GM23338 (cell line): ENCODE measurements at regions not wholly inside any gene's neighbourhood (a gene's known extent, or its start where the extent isn't known, plus 50 kb on each side); places are given as distances from the start of the nearest gene placed in this dataset.

Experiments used
- ATAC-seq: fragments of 200-7000 bp; cut with Tn5 transposase; 3 replicates; pipeline ENCODE4 v1.9.1; 2020
- DNase-seq: peaks from one replicate; pipeline ENCODE4 v3.0.0-alpha.2; 2015; ENCODE audit warnings: low spot score
- H2AFZ ChIP-seq: fragments of 200-600 bp; sonication (generic); 2 replicates; pipeline ENCODE4 v1.8.0; 2016; ENCODE audit warnings: antibody characterized with exemption, mild to moderate bottlenecking, moderate library complexity
- H3F3A ChIP-seq: fragments of 200-600 bp; sonication (generic); replicated peaks from 2 replicates; pipeline ENCODE4 v1.8.0; 2017; ENCODE audit warnings: antibody characterized with exemption, mixed run types, low read depth
- H3K27ac ChIP-seq: fragments of 200-600 bp; sonication (generic); 2 replicates; pipeline ENCODE4 v1.6.1; 2016; ENCODE audit warnings: low read depth
- H3K27me3 ChIP-seq: fragments of 200-600 bp; sonication (generic); 2 replicates; pipeline ENCODE4 v1.8.0; 2016; ENCODE audit warnings: mild to moderate bottlenecking, mixed run types, moderate library complexity; ENCODE audit not compliant: insufficient read depth
- H3K36me3 ChIP-seq: fragments of 200-600 bp; sonication (generic); 2 replicates; pipeline ENCODE4 v1.8.0; 2016; ENCODE audit warnings: mild to moderate bottlenecking; ENCODE audit not compliant: insufficient read depth
- H3K4me1 ChIP-seq: fragments of 200-600 bp; sonication (generic); 2 replicates; pipeline ENCODE4 v1.8.0; 2016; ENCODE audit warnings: mild to moderate bottlenecking, moderate library complexity; ENCODE audit not compliant: insufficient read depth
- H3K4me2 ChIP-seq: fragments of 200-600 bp; sonication (generic); 2 replicates; pipeline ENCODE4 v1.7.1; 2017; ENCODE audit warnings: mixed run types
- H3K4me3 ChIP-seq: fragments of 200-600 bp; sonication (generic); 2 replicates; pipeline ENCODE4 v1.6.1; 2016; ENCODE audit warnings: mixed run types
- H3K79me2 ChIP-seq: fragments of 200-600 bp; sonication (generic); replicated peaks from 2 replicates; pipeline ENCODE4 v1.8.0; 2017; ENCODE audit warnings: mild to moderate bottlenecking; ENCODE audit not compliant: insufficient read depth
- H3K9me2 ChIP-seq: fragments of 200-600 bp; sonication (generic); 2 replicates; pipeline ENCODE4 v1.8.0; 2017; ENCODE audit not compliant: insufficient read depth
- H4K20me1 ChIP-seq: fragments of 200-600 bp; sonication (generic); replicated peaks from 2 replicates; pipeline ENCODE4 v1.8.0; 2017; ENCODE audit warnings: mild to moderate bottlenecking; ENCODE audit not compliant: insufficient read depth
- H3K27ac Mint-ChIP-seq: 2 replicates; pipeline ENCODE4 v1.8.0; 2020; ENCODE audit warnings: inconsistent platforms, mild to moderate bottlenecking, moderate library complexity, mixed read lengths
- H3K27me3 Mint-ChIP-seq: 3 replicates; pipeline ENCODE4 v1.8.0; 2022; ENCODE audit warnings: low read depth, mild to moderate bottlenecking, moderate library complexity, mixed read lengths, inconsistent platforms; ENCODE audit not compliant: insufficient read depth, poor library complexity
- H3K36me3 Mint-ChIP-seq: 3 replicates; pipeline ENCODE4 v1.8.0; 2021; ENCODE audit warnings: low read depth, mild to moderate bottlenecking, inconsistent platforms, moderate library complexity, mixed read lengths
- H3K4me1 Mint-ChIP-seq: 3 replicates; pipeline ENCODE4 v1.8.0; 2020; ENCODE audit warnings: mild to moderate bottlenecking, inconsistent platforms, mixed read lengths
- H3K4me3 Mint-ChIP-seq: 3 replicates; pipeline ENCODE4 v1.8.0; 2021; ENCODE audit warnings: moderate library complexity, mild to moderate bottlenecking, inconsistent platforms, mixed read lengths
- H3K9me3 Mint-ChIP-seq: 3 replicates; pipeline ENCODE4 v1.8.0; 2020; ENCODE audit warnings: moderate library complexity, mild to moderate bottlenecking, inconsistent platforms, mixed read lengths
- CREB1 ChIP-seq: fragments of 250-450 bp; sonication (Bioruptor Pico); IDR thresholded peaks from 2 replicates; pipeline ENCODE4 v1.5.0; 2020; ENCODE audit warnings: low read depth, mild to moderate bottlenecking, moderate library complexity
- CTCF ChIP-seq, 2 experiments: fragments of 200-600 bp in 1 of 2; sonication (generic) in 1 of 2; conservative IDR thresholded peaks; 2 replicates each; pipeline versions ENCODE4 v1.5.1 to v1.6.1; 2016 to 2017; ENCODE audit warnings: antibody characterized with exemption in 2 of 2, low read depth in 2 of 2, mild to moderate bottlenecking in 2 of 2, moderate library complexity in 1 of 2
- ETS1 ChIP-seq: IDR thresholded peaks from 2 replicates; pipeline ENCODE4 v1.6.1; 2016; ENCODE audit warnings: antibody characterized with exemption
- EZH2 ChIP-seq: fragments of 200-600 bp; sonication (generic); IDR thresholded peaks from one replicate; pipeline ENCODE4 v1.8.0; 2017; ENCODE audit warnings: antibody characterized with exemption, mild to moderate bottlenecking, low read depth; ENCODE audit not compliant: unreplicated experiment
- EZH2phosphoT487 ChIP-seq: fragments of 200-600 bp; sonication (generic); IDR thresholded peaks from one replicate; pipeline ENCODE4 v1.8.1; 2018; ENCODE audit warnings: antibody characterized with exemption; ENCODE audit not compliant: unreplicated experiment
- JUNB ChIP-seq: IDR thresholded peaks from one replicate; pipeline ENCODE4 v1.6.1; 2016; ENCODE audit warnings: antibody characterized with exemption; ENCODE audit not compliant: unreplicated experiment
- NANOG ChIP-seq: IDR thresholded peaks from 2 replicates; pipeline ENCODE4 v1.6.1; 2016; ENCODE audit warnings: antibody characterized with exemption, borderline replicate concordance
- POLR2AphosphoS5 ChIP-seq: IDR thresholded peaks from 2 replicates; pipeline ENCODE4 v1.6.1; 2016; ENCODE audit warnings: antibody characterized with exemption, low read depth
- REST ChIP-seq: IDR thresholded peaks from one replicate; pipeline ENCODE4 v1.6.1; 2018; ENCODE audit warnings: antibody characterized with exemption; ENCODE audit not compliant: unreplicated experiment
- STAT1 ChIP-seq: IDR thresholded peaks from one replicate; pipeline ENCODE4 v1.6.1; 2016; ENCODE audit warnings: antibody characterized with exemption; ENCODE audit not compliant: unreplicated experiment
- ZNF114 ChIP-seq: fragments of 250-450 bp; sonication (Bioruptor Pico); IDR thresholded peaks from 2 replicates; pipeline ENCODE4 v1.5.0; 2020; ENCODE audit warnings: mild to moderate bottlenecking, moderate library complexity
- ZNF331 ChIP-seq: fragments of 250-450 bp; sonication (Bioruptor Pico); IDR thresholded peaks from 2 replicates; pipeline ENCODE4 v1.5.0; 2020; ENCODE audit warnings: low read depth, mild to moderate bottlenecking, moderate library complexity
- ZNF462 ChIP-seq: fragments of 250-450 bp; sonication (Bioruptor Pico); IDR thresholded peaks from 2 replicates; pipeline ENCODE4 v1.5.0; 2020; ENCODE audit warnings: mild to moderate bottlenecking, moderate library complexity

DNA sequence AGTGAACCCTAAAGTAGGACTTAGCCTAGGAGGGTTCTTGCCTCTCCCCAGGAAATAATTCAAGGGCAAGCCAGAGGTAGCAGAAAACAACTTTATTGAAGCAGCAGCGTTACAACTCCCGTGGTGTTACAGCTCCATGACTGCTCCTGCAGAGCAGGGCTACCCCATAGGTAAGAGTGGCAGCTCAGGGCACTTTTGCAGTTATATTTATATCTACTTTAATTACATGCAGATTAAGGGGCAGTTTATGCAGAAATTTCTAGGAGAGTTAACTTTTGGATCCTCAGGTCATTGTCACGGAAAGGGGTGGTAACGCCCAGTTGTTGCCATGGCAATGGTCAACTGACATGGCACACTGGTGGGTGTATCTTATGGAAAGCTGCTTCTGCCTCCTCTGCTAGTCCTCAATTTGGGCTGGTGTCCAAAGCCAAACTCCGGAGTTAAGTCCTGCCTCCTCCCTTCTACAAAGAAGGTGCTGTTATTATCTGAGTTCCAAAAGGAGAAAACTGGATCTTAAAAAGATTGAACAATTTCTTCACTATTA, 1413.0 kb downstream of the DSC3 start:
- H2AFZ ChIP-seq: no peak overlapping the region
- no peak overlapping the region for H3K4me3 ChIP-seq
- no peaks in the 10 kb centered on the region for H3K36me3 ChIP-seq
- H3K9me2 ChIP-seq: no peaks in the 10 kb centered on the region
- DNase-seq: peak; percentile 11
- no peak overlapping the region for H3K4me3 Mint-ChIP-seq
- no peaks in the 10 kb centered on the region for H3K27me3 ChIP-seq
- H3K36me3 Mint-ChIP-seq: no peaks in the 10 kb centered on the region
- TF ChIP-seq JUNB (no peak), ZNF114 (CRISPR knock-in tag) (no peak), ZNF462 (no peak), EZH2phosphoT487 (no peak), EZH2 (no peak), REST (no peak), POLR2AphosphoS5 (no peak), STAT1 (no peak), CTCF (conservative IDR thresholded peaks at IDR 0.05; ENCODE audit: low read depth in 2 of 2) (no peak), ZNF331 (CRISPR knock-in tag) (no peak), NANOG (no peak), ETS1 (no peak), CREB1 (no peak)
- no peaks in the 10 kb centered on the region for H3K4me1 ChIP-seq
- H3K27ac Mint-ChIP-seq: no peak overlapping the region
- no peaks in the 10 kb centered on the region for H3K9me3 Mint-ChIP-seq
- no peaks in the 10 kb centered on the region for H3K4me1 Mint-ChIP-seq
- no peak overlapping the region for H3K27ac ChIP-seq
- H3K27me3 Mint-ChIP-seq: no peaks in the 10 kb centered on the region
- H3F3A ChIP-seq: no peaks in the 10 kb centered on the region
- no peaks in the 10 kb centered on the region for H4K20me1 ChIP-seq
- H3K79me2 ChIP-seq: no peaks in the 10 kb centered on the region
- ATAC-seq: no peak; the same call in 2 of the 3 replicates
- no peak overlapping the region for H3K4me2 ChIP-seq
